ENCODE measurements at regions not wholly inside any gene's neighbourhood (a gene's known extent, or its start where the extent isn't known, plus 50 kb on each side); places are given as distances from the start of the nearest gene placed in this dataset.

DNA sequence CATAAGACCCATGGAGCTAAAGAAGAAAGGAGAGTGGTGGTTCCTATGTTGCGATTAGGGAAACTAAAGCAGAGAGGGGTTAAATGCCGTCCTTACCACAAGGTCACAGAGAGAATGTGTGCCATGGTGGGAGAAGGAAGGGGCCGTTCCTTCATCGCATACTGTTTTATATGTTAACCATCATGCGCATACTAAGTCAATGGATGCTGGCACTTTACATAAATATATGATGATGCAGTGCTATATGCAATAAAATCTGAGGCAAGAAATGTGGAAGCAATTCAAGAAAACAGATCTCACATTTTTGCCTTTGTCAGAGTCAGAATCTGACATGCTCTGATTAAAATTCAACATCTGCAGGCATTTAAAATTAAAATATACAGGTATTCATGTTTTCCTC is 168.1 kb downstream of the BMP4 start (continued):
- TF ChIP-seq, protein P1, sequence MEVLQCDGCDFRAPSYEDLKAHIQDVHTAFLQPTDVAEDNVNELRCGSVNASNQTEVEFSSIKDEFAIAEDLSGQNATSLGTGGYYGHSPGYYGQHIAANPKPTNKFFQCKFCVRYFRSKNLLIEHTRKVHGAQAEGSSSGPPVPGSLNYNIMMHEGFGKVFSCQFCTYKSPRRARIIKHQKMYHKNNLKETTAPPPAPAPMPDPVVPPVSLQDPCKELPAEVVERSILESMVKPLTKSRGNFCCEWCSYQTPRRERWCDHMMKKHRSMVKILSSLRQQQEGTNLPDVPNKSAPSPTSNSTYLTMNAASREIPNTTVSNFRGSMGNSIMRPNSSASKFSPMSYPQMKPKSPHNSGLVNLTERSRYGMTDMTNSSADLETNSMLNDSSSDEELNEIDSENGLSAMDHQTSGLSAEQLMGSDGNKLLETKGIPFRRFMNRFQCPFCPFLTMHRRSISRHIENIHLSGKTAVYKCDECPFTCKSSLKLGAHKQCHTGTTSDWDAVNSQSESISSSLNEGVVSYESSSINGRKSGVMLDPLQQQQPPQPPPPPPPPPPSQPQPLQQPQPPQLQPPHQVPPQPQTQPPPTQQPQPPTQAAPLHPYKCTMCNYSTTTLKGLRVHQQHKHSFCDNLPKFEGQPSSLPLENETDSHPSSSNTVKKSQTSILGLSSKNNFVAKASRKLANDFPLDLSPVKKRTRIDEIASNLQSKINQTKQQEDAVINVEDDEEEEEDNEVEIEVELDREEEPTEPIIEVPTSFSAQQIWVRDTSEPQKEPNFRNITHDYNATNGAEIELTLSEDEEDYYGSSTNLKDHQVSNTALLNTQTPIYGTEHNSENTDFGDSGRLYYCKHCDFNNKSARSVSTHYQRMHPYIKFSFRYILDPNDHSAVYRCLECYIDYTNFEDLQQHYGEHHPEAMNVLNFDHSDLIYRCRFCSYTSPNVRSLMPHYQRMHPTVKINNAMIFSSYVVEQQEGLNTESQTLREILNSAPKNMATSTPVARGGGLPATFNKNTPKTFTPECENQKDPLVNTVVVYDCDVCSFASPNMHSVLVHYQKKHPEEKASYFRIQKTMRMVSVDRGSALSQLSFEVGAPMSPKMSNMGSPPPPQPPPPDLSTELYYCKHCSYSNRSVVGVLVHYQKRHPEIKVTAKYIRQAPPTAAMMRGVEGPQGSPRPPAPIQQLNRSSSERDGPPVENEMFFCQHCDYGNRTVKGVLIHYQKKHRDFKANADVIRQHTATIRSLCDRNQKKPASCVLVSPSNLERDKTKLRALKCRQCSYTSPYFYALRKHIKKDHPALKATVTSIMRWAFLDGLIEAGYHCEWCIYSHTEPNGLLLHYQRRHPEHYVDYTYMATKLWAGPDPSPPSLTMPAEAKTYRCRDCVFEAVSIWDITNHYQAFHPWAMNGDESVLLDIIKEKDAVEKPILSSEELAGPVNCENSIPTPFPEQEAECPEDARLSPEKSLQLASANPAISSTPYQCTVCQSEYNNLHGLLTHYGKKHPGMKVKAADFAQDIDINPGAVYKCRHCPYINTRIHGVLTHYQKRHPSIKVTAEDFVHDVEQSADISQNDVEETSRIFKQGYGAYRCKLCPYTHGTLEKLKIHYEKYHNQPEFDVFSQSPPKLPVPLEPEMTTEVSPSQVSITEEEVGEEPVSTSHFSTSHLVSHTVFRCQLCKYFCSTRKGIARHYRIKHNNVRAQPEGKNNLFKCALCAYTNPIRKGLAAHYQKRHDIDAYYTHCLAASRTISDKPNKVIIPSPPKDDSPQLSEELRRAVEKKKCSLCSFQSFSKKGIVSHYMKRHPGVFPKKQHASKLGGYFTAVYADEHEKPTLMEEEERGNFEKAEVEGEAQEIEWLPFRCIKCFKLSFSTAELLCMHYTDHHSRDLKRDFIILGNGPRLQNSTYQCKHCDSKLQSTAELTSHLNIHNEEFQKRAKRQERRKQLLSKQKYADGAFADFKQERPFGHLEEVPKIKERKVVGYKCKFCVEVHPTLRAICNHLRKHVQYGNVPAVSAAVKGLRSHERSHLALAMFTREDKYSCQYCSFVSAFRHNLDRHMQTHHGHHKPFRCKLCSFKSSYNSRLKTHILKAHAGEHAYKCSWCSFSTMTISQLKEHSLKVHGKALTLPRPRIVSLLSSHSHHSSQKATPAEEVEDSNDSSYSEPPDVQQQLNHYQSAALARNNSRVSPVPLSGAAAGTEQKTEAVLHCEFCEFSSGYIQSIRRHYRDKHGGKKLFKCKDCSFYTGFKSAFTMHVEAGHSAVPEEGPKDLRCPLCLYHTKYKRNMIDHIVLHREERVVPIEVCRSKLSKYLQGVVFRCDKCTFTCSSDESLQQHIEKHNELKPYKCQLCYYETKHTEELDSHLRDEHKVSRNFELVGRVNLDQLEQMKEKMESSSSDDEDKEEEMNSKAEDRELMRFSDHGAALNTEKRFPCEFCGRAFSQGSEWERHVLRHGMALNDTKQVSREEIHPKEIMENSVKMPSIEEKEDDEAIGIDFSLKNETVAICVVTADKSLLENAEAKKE (CRISPR knock-in tag; IDR thresholded peaks at IDR 0.05): no peak
- no peak for TF ChIP-seq ZNF114 (CRISPR knock-in tag; IDR thresholded peaks at IDR 0.05)
- TF ChIP-seq EZH2 (IDR thresholded peaks at IDR 0.05; ENCODE audit: low read depth, unreplicated experiment): no peak
- TF ChIP-seq STAT1 (IDR thresholded peaks at IDR 0.05; ENCODE audit: unreplicated experiment): no peak
- TF ChIP-seq, protein P2, sequence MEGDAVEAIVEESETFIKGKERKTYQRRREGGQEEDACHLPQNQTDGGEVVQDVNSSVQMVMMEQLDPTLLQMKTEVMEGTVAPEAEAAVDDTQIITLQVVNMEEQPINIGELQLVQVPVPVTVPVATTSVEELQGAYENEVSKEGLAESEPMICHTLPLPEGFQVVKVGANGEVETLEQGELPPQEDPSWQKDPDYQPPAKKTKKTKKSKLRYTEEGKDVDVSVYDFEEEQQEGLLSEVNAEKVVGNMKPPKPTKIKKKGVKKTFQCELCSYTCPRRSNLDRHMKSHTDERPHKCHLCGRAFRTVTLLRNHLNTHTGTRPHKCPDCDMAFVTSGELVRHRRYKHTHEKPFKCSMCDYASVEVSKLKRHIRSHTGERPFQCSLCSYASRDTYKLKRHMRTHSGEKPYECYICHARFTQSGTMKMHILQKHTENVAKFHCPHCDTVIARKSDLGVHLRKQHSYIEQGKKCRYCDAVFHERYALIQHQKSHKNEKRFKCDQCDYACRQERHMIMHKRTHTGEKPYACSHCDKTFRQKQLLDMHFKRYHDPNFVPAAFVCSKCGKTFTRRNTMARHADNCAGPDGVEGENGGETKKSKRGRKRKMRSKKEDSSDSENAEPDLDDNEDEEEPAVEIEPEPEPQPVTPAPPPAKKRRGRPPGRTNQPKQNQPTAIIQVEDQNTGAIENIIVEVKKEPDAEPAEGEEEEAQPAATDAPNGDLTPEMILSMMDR (conservative IDR thresholded peaks at IDR 0.05; ENCODE audit: low read depth in 2 of 2): no peak
- TF ChIP-seq, protein P3, sequence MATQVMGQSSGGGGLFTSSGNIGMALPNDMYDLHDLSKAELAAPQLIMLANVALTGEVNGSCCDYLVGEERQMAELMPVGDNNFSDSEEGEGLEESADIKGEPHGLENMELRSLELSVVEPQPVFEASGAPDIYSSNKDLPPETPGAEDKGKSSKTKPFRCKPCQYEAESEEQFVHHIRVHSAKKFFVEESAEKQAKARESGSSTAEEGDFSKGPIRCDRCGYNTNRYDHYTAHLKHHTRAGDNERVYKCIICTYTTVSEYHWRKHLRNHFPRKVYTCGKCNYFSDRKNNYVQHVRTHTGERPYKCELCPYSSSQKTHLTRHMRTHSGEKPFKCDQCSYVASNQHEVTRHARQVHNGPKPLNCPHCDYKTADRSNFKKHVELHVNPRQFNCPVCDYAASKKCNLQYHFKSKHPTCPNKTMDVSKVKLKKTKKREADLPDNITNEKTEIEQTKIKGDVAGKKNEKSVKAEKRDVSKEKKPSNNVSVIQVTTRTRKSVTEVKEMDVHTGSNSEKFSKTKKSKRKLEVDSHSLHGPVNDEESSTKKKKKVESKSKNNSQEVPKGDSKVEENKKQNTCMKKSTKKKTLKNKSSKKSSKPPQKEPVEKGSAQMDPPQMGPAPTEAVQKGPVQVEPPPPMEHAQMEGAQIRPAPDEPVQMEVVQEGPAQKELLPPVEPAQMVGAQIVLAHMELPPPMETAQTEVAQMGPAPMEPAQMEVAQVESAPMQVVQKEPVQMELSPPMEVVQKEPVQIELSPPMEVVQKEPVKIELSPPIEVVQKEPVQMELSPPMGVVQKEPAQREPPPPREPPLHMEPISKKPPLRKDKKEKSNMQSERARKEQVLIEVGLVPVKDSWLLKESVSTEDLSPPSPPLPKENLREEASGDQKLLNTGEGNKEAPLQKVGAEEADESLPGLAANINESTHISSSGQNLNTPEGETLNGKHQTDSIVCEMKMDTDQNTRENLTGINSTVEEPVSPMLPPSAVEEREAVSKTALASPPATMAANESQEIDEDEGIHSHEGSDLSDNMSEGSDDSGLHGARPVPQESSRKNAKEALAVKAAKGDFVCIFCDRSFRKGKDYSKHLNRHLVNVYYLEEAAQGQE (IDR thresholded peaks at IDR 0.05; ENCODE audit: unreplicated experiment): no peak
- TF ChIP-seq JUNB (IDR thresholded peaks at IDR 0.05; ENCODE audit: unreplicated experiment): no peak

All from GM23338 (cell line).